Stimulated activated memory B cell treated with anti-CD40 and anti-IgM and Interleukin-4, amounts not matched to agents 10 μg/mL and 1 μg/mL and 100 μg/mL, for 72 hours (primary cell): ENCODE measurements at regions not wholly inside any gene's neighbourhood (a gene's known extent, or its start where the extent isn't known, plus 50 kb on each side); places are given as distances from the start of the nearest gene placed in this dataset.
"Not testable (repeated sequence)": the region's sequence is repeated elsewhere in the genome, so short reads cannot be mapped to it uniquely, and the experiment has no call there.

Experiments used
- ATAC-seq: fragments of 150-1000 bp; cut with Tn5 transposase; 2 replicates; pipeline ENCODE4 v1.10.0; 2021
- H3K27ac Mint-ChIP-seq: one replicate; pipeline ENCODE4 v1.8.0; 2022; ENCODE audit warnings: mild to moderate bottlenecking, mixed read lengths
- H3K27me3 Mint-ChIP-seq: one replicate; pipeline ENCODE4 v1.8.0; 2022; ENCODE audit warnings: mixed read lengths
- H3K36me3 Mint-ChIP-seq: one replicate; pipeline ENCODE4 v1.8.0; 2022; ENCODE audit warnings: mixed read lengths
- H3K4me1 Mint-ChIP-seq: one replicate; pipeline ENCODE4 v1.8.0; 2022; ENCODE audit warnings: mixed read lengths
- H3K4me3 Mint-ChIP-seq: one replicate; pipeline ENCODE4 v1.8.0; 2022; ENCODE audit warnings: mild to moderate bottlenecking, moderate library complexity, mixed read lengths
- H3K9me3 Mint-ChIP-seq: one replicate; pipeline ENCODE4 v1.8.0; 2022; ENCODE audit warnings: mixed read lengths

DNA sequence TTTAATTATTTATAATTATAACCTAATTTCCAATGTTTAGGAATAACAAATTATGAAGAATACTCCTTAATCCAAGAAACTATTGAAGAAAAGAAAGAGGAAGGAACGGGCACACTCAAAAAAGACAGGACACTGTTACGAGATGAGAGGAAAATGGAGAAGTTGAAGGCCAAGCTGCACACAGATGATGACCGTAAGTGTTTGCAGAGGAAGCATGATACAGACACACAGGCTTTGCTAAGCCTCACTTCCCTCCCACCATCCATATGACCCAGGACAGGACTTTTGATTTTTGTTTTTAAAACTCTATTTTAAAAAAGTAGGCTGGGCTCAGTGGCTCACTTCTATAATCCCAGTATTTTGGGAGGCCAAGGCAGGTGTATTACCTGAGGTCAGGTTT, 389.4 kb upstream of the TPM1 start:
- Mint-ChIP-seq H3K27me3 (peaks cover 17% of the 10 kb centered on the region), H3K9me3 (peaks cover 3% of the 10 kb centered on the region), H3K4me1 (peaks cover 14% of the 10 kb centered on the region), H3K27ac (no peak overlapping the region), H3K36me3 (peaks cover 5% of the 10 kb centered on the region), H3K4me3 (no peak overlapping the region)
- ATAC-seq: no peak

DNA sequence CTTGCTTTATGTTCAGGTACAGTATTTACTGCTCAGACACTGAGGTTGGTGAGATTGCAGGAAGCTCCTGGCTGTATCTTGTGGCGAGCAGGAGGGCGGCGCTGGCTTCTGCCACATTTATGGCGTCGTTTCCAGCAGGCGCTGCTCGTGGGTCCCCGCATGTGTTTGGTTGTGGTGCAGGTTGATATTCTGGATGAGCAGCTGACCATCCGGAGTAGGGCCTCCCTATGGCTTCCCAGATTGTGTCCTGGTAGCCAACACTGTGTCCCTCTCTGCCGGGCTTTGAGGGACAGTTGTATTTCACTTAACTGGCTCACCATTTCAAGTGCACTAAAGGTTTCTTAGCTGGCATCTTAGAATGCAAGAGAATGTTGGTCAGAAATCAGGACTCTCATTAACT, 386.5 kb upstream of the TPM1 start:
- no peak overlapping the region for H3K4me3 Mint-ChIP-seq
- H3K9me3 Mint-ChIP-seq: peaks cover 3% of the 10 kb centered on the region
- H3K27me3 Mint-ChIP-seq: peaks cover 7% of the 10 kb centered on the region
- H3K4me1 Mint-ChIP-seq: peaks cover 12% of the 10 kb centered on the region
- H3K27ac Mint-ChIP-seq: no peak overlapping the region
- ATAC-seq: no peak
- peaks cover 5% of the 10 kb centered on the region for H3K36me3 Mint-ChIP-seq

DNA sequence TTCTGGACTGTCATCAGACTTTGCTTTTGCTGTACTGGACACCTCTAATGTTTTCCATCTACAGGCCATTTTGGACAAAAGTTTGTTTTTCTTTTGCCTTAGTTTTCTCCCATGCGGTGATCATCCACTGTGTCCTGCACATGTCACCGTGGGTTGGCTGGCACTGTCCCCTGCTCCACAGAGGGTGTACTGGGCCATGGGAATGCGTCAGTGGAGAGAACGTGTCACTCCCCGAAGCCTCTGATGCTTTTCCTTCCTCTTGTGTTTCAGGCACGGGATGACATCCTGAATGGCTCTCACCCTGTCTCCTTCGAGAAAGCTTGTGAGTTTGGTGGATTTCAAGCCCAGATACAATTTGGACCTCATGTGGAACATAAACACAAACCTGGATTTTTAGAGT, 385.0 kb upstream of the TPM1 start:
- peaks cover 12% of the 10 kb centered on the region for H3K4me1 Mint-ChIP-seq
- not testable (repeated sequence) for H3K9me3 Mint-ChIP-seq, ATAC-seq, H3K27me3 Mint-ChIP-seq, H3K4me3 Mint-ChIP-seq, H3K27ac Mint-ChIP-seq, H3K36me3 Mint-ChIP-seq

DNA sequence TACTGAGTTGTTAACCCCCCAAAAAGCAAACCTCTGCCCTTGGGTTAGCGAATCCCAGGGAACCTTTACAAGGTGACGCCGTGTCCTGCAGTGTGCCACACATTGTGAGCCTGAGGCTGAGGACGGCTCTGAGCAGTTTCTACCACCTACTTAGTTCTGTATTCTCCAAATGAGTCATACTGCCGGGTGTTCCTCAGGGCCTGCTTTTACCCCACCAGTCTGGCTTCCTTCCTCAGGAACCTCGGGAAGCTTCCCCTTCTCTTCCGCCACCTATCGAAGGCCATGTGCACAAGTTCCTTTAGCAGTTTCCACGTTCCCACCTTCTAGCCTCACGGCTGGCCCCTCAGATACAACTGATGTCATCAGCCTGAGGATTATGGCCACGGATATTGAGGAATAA, 384.0 kb upstream of the TPM1 start:
- peaks cover 3% of the 10 kb centered on the region for H3K9me3 Mint-ChIP-seq
- H3K36me3 Mint-ChIP-seq: no peaks in the 10 kb centered on the region
- H3K27ac Mint-ChIP-seq: no peak overlapping the region
- no peak overlapping the region for H3K4me3 Mint-ChIP-seq
- H3K27me3 Mint-ChIP-seq: no peaks in the 10 kb centered on the region
- peaks cover 12% of the 10 kb centered on the region for H3K4me1 Mint-ChIP-seq
- ATAC-seq: peak; percentile 79

DNA sequence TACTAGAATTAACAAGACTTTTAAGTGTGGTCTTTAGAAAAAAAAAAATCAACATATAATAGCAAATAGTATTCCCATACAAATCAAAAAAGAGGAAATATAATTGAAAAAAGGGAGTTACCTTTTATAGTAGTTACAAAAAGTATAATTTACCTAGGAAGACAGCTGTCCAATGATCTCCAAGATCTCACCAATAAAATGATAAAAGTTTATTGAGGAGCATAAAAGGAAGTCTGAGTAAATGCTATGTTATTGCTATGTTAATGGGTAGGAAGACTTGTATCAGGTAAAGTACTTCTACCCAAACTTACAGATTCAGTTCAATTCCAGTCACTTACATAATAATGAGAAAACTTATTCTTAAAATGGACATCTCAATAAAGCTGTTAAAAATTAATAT, 379.0 kb upstream of the TPM1 start:
- no peaks in the 10 kb centered on the region for H3K27me3 Mint-ChIP-seq
- no peak for ATAC-seq
- no peak overlapping the region for H3K4me3 Mint-ChIP-seq
- peaks cover 3% of the 10 kb centered on the region for H3K4me1 Mint-ChIP-seq
- H3K36me3 Mint-ChIP-seq: no peaks in the 10 kb centered on the region
- H3K9me3 Mint-ChIP-seq: no peaks in the 10 kb centered on the region
- no peak overlapping the region for H3K27ac Mint-ChIP-seq

DNA sequence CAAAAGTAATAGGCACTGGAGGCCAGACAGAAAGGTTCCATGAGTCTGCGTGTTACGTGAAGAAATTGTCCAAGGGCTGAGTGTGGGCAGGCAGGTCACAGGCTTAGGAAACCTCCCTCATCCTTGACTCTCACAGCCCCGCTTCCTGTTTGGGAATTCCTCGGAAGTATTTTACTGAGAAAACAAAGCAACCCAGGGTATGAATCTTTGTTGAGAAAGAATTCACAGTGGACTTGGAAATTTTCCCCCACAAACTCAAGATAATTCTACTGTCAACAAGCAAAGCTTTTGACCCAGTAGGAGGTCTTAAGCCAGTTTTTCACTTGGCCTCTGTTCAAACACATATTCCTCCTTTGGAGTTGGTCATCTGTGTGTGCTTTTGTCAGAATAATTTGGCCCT, 377.1 kb upstream of the TPM1 start:
- Mint-ChIP-seq H3K4me1 (no peaks in the 10 kb centered on the region), H3K9me3 (peaks cover 1% of the 10 kb centered on the region), H3K27ac (no peak overlapping the region)

DNA sequence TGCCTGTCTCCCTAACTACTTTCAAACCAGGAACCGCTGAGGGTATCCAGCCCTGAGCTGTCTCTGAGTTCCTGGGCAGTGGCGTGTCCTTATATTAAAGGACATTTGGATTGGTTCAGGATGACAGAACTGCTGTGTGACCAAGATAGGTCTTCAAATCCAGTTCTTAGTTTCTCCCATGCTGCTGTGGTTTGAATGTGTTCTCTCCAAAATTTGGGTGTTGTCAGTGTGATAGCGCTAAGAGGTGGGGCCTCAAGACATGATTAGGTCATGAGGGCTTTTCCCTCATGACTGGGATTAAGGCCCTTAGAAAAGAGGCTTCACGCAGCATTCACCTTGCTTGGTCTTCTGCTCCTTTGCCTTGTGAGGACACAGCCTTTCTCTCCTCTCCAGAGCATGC, 376.5 kb upstream of the TPM1 start:
- H3K4me1 Mint-ChIP-seq: no peaks in the 10 kb centered on the region
- no peak overlapping the region for H3K27ac Mint-ChIP-seq
- ATAC-seq: no peak
- no peak overlapping the region for H3K4me3 Mint-ChIP-seq
- H3K9me3 Mint-ChIP-seq: peaks cover 4% of the 10 kb centered on the region
- H3K36me3 Mint-ChIP-seq: no peaks in the 10 kb centered on the region
- no peaks in the 10 kb centered on the region for H3K27me3 Mint-ChIP-seq

More for the DNA sequence above, 377.1 kb upstream of the TPM1 start:
- no peak for ATAC-seq
- no peak overlapping the region for H3K4me3 Mint-ChIP-seq
- H3K36me3 Mint-ChIP-seq: no peaks in the 10 kb centered on the region
- H3K27me3 Mint-ChIP-seq: no peaks in the 10 kb centered on the region

DNA sequence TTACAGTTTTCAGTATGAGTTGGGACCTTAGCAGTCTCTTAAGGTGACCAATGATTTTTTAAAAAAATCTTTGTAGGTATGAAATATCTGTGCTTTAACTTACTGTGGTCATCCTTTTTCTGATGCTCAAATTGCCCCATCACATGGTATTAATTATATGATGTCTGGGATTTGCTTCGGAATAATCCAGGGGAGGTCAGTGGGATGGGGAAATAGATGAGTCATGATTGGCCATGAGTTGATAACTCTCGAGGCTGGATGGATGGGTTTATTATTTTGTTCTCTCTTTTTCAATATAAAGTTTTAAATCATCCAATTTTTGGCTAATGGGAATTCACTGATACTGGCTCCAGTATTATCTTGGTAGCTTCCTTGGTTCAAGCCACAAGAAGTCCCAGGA, 370.3 kb upstream of the TPM1 start:
- peaks cover 4% of the 10 kb centered on the region for H3K9me3 Mint-ChIP-seq
- H3K4me3 Mint-ChIP-seq: no peak overlapping the region
- H3K27ac Mint-ChIP-seq: no peak overlapping the region
- ATAC-seq: no peak
- H3K4me1 Mint-ChIP-seq: no peaks in the 10 kb centered on the region
- H3K36me3 Mint-ChIP-seq: no peaks in the 10 kb centered on the region
- no peaks in the 10 kb centered on the region for H3K27me3 Mint-ChIP-seq

DNA sequence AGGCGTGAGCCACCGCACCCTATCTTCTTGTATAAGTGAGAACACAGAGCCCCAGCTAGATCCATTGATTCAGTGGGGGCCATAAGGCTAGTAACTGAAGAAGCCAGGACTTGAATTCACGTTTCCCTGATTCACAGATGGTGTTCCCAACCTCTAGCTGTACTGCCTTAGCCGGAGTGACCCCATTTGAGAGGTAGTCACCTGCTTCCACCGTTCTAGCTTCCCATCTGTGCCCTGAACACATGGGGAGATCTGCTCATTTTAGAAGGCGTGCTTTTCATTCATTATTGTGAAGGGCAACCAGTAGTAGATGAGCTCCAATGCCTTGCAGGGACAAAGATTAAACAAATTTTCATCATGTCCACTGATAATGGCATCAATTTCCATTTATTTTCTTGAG, 365.7 kb upstream of the TPM1 start:
- H3K27ac Mint-ChIP-seq: no peak overlapping the region
- no peaks in the 10 kb centered on the region for H3K4me1 Mint-ChIP-seq
- no peaks in the 10 kb centered on the region for H3K27me3 Mint-ChIP-seq
- H3K4me3 Mint-ChIP-seq: no peak overlapping the region
- H3K9me3 Mint-ChIP-seq: peaks cover 7% of the 10 kb centered on the region
- H3K36me3 Mint-ChIP-seq: no peaks in the 10 kb centered on the region
- no peak for ATAC-seq

DNA sequence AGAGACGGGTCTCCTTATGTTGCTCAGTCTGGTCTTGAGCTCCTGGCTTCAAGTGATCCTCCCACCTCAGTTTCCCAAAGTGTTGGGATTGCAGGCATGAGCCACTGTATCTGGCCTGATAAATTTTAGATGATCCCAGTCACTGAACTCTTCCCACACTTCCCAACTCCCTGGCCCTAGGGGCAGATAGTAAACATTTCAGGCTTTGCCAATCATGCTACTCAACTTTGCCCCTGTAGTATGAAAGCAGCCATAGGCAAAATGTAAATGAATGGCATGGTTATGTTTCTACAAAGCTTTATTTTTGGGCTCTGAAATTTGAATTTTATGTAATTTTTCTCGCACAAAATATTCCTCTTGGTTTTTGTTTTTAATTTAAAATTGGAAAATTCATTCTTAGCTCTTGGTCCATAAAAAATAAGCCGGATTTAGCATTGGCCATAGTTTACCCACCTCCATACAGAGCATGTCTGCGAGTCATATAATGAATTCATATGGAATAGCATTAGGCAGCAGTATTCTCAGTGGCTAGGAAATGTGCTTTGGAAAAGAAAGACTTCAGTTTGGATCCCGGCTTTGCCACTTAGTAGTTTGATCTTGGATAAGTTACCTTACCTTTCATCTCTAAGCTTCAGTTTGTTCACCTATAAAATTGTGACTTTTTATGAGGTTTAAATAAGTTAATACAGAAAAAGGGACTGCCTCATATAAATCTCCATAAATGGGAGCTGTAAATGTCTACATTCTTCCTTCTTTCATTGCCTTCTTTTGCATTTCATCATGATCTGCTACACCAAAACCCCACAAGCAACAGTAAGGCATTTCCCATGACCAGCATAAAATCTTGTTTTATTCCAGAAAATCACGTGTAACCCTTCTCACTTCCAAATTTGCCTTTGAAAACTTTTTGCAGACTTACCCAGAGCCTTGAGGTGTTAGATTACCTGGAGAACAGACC, 360.3 kb upstream of the TPM1 start:
- H3K27ac Mint-ChIP-seq: no peak overlapping the region
- no peaks in the 10 kb centered on the region for H3K4me1 Mint-ChIP-seq
- no peak for ATAC-seq
- H3K4me3 Mint-ChIP-seq: no peak overlapping the region
- no peaks in the 10 kb centered on the region for H3K27me3 Mint-ChIP-seq
- no peaks in the 10 kb centered on the region for H3K36me3 Mint-ChIP-seq
- H3K9me3 Mint-ChIP-seq: peaks cover 7% of the 10 kb centered on the region

DNA sequence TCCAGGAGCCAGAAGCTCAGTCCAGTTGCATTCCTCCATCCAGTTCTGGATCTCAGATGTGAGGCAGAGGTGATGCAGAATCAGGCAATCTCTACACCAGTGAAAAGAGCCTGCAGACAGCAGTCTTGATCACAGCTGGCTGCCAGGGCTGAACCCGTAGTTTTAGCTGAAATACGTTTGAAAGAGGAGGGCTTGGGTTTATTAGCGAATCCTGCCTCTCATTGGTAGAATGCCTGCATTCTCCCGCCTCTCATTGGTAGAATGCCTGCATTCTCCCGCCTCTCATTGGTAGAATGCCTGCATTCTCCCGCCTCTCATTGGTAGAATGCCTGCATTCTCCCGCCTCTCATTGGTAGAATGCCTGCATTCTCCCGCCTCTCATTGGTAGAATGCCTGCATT, 359.4 kb upstream of the TPM1 start:
- not testable (repeated sequence) for H3K9me3 Mint-ChIP-seq, H3K27ac Mint-ChIP-seq, ATAC-seq, H3K4me3 Mint-ChIP-seq, H3K27me3 Mint-ChIP-seq, H3K4me1 Mint-ChIP-seq, H3K36me3 Mint-ChIP-seq

DNA sequence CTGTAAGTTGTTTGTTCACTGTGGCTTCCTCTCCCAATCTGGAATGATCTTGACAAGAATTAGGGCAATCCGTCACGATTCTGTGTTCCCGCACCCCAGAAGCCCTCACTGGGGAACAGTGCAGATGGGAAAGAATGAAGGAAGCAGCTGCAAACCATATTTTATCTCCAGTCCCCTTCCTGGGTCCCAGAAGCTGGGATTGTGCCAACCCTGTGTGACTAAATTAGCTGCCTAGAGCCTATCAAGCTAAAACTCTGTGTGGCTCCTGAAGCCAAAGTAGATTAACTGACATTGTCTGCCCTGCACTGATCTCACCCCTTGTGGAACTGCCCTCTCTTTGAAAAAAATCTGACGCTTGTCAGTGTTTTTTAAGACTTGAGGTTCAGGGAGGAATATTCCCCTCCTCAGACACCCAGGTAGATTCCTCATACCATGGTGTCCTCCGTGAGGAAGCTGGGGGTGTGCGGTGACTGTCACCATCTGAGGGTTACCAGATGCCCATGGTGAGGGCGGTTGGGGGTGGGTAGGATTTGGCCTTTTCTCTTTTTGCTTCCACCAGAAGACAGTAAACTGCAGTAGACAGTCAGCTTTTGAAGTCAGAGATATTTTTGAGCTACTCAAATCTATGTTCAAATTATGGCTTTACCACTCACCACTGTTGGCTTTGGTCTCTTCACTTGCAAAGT, 358.3 kb upstream of the TPM1 start:
- Mint-ChIP-seq H3K27ac (no peak overlapping the region), H3K36me3 (no peaks in the 10 kb centered on the region), H3K9me3 (peaks cover 6% of the 10 kb centered on the region), H3K4me3 (no peak overlapping the region), H3K4me1 (no peaks in the 10 kb centered on the region), H3K27me3 (no peaks in the 10 kb centered on the region)
- ATAC-seq: no peak

DNA sequence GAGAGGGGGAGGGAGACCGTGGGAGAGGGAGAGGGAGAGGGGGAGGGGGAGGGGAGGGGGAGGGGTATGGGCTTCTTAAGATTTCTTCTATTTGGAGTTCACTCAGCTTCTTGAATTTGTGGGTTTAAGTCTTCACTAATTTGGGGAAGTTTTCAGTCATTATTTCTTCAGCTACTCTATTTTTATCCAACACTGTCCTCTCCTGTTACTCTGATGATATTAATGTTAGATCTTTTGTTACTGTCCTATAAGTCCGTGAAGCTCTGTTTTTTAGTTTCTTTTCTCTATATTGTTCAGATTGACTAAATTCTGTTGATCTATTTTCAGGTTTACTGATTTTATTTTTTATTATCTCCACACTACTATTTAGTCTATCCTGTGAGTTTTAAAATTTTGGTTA, 351.5 kb upstream of the TPM1 start:
- H3K4me3 Mint-ChIP-seq: no peak overlapping the region
- H3K36me3 Mint-ChIP-seq: no peaks in the 10 kb centered on the region
- no peak for ATAC-seq
- peaks cover 8% of the 10 kb centered on the region for H3K27me3 Mint-ChIP-seq
- H3K4me1 Mint-ChIP-seq: no peaks in the 10 kb centered on the region
- no peak overlapping the region for H3K27ac Mint-ChIP-seq
- peaks cover 3% of the 10 kb centered on the region for H3K9me3 Mint-ChIP-seq

DNA sequence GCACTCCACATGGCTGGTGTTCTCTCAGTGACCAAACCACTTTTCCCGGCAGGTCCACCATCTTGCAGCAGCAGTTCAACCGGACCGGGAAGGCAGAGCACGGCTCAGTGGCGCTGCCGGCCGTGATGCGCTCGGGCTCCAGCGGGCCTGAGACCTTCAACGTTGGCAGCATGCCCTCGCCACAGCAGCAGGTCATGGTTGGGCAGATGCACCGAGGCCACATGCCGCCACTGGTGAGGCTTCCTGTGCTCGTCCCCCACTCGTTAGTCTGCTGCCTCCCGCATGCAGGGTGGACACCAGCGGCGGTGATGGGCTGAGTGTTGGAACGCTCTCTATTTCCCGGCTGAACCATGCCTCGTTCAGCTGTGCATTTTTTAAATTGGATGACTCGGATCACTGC, 344.9 kb upstream of the TPM1 start:
- H3K36me3 Mint-ChIP-seq: no peaks in the 10 kb centered on the region
- H3K27ac Mint-ChIP-seq: no peak overlapping the region
- H3K9me3 Mint-ChIP-seq: no peaks in the 10 kb centered on the region
- no peaks in the 10 kb centered on the region for H3K27me3 Mint-ChIP-seq
- no peaks in the 10 kb centered on the region for H3K4me1 Mint-ChIP-seq
- no peak overlapping the region for H3K4me3 Mint-ChIP-seq
- ATAC-seq: no peak

DNA sequence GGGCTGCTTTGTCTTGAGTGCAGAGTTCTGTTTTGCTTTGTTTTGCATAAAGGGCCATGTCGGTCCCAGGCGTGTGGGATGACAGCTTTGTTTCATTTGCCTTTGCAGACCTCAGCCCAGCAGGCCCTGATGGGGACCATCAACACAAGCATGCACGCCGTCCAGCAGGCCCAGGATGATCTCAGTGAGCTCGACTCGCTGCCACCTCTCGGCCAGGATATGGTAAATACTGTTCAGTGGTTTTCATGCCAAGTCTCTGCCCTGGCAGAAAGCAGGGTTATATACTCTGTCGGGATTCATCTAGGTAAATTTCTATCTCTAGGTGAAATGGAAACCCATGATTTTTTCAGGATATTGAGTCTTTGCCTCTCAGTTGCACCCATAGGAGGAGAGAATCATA, 343.9 kb upstream of the TPM1 start:
- H3K36me3 Mint-ChIP-seq: no peaks in the 10 kb centered on the region
- H3K27me3 Mint-ChIP-seq: no peaks in the 10 kb centered on the region
- H3K27ac Mint-ChIP-seq: no peak overlapping the region
- H3K4me1 Mint-ChIP-seq: no peaks in the 10 kb centered on the region
- no peak overlapping the region for H3K4me3 Mint-ChIP-seq
- ATAC-seq: no peak
- no peaks in the 10 kb centered on the region for H3K9me3 Mint-ChIP-seq

DNA sequence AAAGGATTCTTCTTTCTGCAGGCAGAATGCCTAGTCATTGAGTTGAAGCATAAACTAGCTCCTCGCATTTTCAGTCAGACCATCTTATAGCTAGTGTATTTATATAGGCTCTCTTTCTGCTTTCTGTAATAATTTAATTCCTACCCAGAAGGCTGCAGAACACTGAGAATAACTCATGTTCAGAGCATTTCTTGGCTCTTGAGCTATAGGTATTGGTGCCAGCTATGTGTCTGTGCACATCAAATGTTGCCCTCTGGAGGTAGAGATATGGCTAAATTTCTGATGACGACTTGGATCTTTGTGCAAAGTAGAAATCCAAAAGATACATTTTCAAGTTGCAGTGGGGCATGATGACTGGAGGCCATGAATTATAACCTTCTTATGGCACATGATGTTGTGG, 336.2 kb upstream of the TPM1 start:
- Mint-ChIP-seq H3K36me3 (no peaks in the 10 kb centered on the region), H3K4me1 (no peaks in the 10 kb centered on the region), H3K27me3 (no peaks in the 10 kb centered on the region), H3K9me3 (no peaks in the 10 kb centered on the region), H3K27ac (no peak overlapping the region), H3K4me3 (no peak overlapping the region)
- no peak for ATAC-seq
